Trophoblast cell (in vitro differentiated cells and primary cell): ENCODE measurements at regions not wholly inside any gene's neighbourhood (a gene's known extent, or its start where the extent isn't known, plus 50 kb on each side); places are given as distances from the start of the nearest gene placed in this dataset.
A peak's percentile ranks its signal among the peaks of the same experiment; 100 is the strongest.

Source experiments
- DNase-seq, 2 donors: peaks; one replicate each; pipeline ENCODE4 v3.0.0-alpha.2; 2016
- H2AFZ ChIP-seq: 2 replicates; pipeline ENCODE4 v1.6.1; 2013; ENCODE audit warnings: low read length, moderate library complexity, mild to moderate bottlenecking; ENCODE audit not compliant: insufficient read depth, poor library complexity
- H2AK5ac ChIP-seq: 2 replicates; pipeline ENCODE4 v1.6.1; 2013; ENCODE audit warnings: mild to moderate bottlenecking, low read length
- H2BK120ac ChIP-seq: 2 replicates; pipeline ENCODE4 v1.6.1; 2013; ENCODE audit warnings: low read length, mild to moderate bottlenecking, moderate library complexity; ENCODE audit not compliant: insufficient read depth, poor library complexity
- H2BK12ac ChIP-seq: 2 replicates; pipeline ENCODE4 v1.6.1; 2013; ENCODE audit warnings: mild to moderate bottlenecking, low read length, moderate library complexity
- H2BK5ac ChIP-seq: 2 replicates; pipeline ENCODE4 v1.6.1; 2013; ENCODE audit warnings: low read length, low read depth, moderate library complexity, mild to moderate bottlenecking; ENCODE audit not compliant: poor library complexity
- H3K14ac ChIP-seq: 2 replicates; pipeline ENCODE4 v1.6.1; 2013; ENCODE audit warnings: mild to moderate bottlenecking, low read length
- H3K18ac ChIP-seq: 2 replicates; pipeline ENCODE4 v1.6.1; 2013; ENCODE audit warnings: mild to moderate bottlenecking, low read length
- H3K23ac ChIP-seq: 2 replicates; pipeline ENCODE4 v1.6.1; 2013; ENCODE audit warnings: low read length
- H3K27ac ChIP-seq: 2 replicates; pipeline ENCODE4 v1.5.1; 2013; ENCODE audit warnings: low read depth, mild to moderate bottlenecking, inconsistent platforms, low read length, moderate library complexity
- H3K27me3 ChIP-seq: 2 replicates; pipeline ENCODE4 v1.6.1; 2013; ENCODE audit warnings: inconsistent platforms, mild to moderate bottlenecking, low read length, moderate library complexity; ENCODE audit not compliant: insufficient read depth
- H3K36me3 ChIP-seq, 2 experiments: 1 replicate in 1 of 2; 2 replicates in 1 of 2; pipeline ENCODE4 v1.6.1; 2013; ENCODE audit warnings: low read length in 2 of 2, mild to moderate bottlenecking in 2 of 2, moderate library complexity in 1 of 2; ENCODE audit not compliant: insufficient read depth in 2 of 2, control insufficient read depth in 1 of 2
- H3K4ac ChIP-seq: 2 replicates; pipeline ENCODE4 v1.6.1; 2013; ENCODE audit warnings: low read depth, mild to moderate bottlenecking, low read length, moderate library complexity
- H3K4me1 ChIP-seq, 2 experiments: 1 replicate in 1 of 2; 2 replicates in 1 of 2; pipeline ENCODE4 v1.6.1; 2013; ENCODE audit warnings: low read length in 2 of 2, mild to moderate bottlenecking in 2 of 2, moderate library complexity in 1 of 2; ENCODE audit not compliant: insufficient read depth in 2 of 2, control insufficient read depth in 1 of 2
- H3K4me2 ChIP-seq: 2 replicates; pipeline ENCODE4 v1.6.1; 2013; ENCODE audit warnings: inconsistent platforms, mild to moderate bottlenecking, low read length, moderate library complexity
- H3K4me3 ChIP-seq: 2 replicates; pipeline ENCODE4 v1.5.1; 2013; ENCODE audit warnings: mild to moderate bottlenecking, low read depth, low read length, inconsistent platforms
- H3K79me1 ChIP-seq: one replicate; pipeline ENCODE4 v1.6.1; 2013; ENCODE audit warnings: low read length
- H3K79me2 ChIP-seq: 2 replicates; pipeline ENCODE4 v1.6.1; 2013; ENCODE audit warnings: low read length, mild to moderate bottlenecking; ENCODE audit not compliant: control insufficient read depth, insufficient read depth, poor library complexity
- H3K9ac ChIP-seq: 2 replicates; pipeline ENCODE4 v1.6.1; 2013; ENCODE audit warnings: mild to moderate bottlenecking, low read length
- H3K9me3 ChIP-seq: 2 replicates; pipeline ENCODE4 v1.6.1; 2013; ENCODE audit warnings: low read depth, mild to moderate bottlenecking, control low read depth, inconsistent platforms, low read length; ENCODE audit not compliant: insufficient read depth
- H4K12ac ChIP-seq: 2 replicates; pipeline ENCODE4 v1.6.1; 2013; ENCODE audit warnings: low read depth, mild to moderate bottlenecking, low read length, moderate library complexity
- H4K8ac ChIP-seq: 2 replicates; pipeline ENCODE4 v1.6.1; 2013; ENCODE audit warnings: low read depth, mild to moderate bottlenecking, low read length, moderate library complexity
- H4K91ac ChIP-seq: one replicate; pipeline ENCODE4 v1.6.1; 2013; ENCODE audit warnings: low read depth, mild to moderate bottlenecking, low read length, moderate library complexity
- WGBS: extraction: QIAGEN DNeasy Blood & Tissue Kit; methylation state at CpG from one replicate; pipeline ENCODE4 v1.1.7; 2013; ENCODE audit warnings: missing lambda C conversion rate; ENCODE audit not compliant: insufficient read length, insufficient coverage; ENCODE audit errors: extremely low coverage; 5-methylcytosine and 5-hydroxymethylcytosine counted together

DNA sequence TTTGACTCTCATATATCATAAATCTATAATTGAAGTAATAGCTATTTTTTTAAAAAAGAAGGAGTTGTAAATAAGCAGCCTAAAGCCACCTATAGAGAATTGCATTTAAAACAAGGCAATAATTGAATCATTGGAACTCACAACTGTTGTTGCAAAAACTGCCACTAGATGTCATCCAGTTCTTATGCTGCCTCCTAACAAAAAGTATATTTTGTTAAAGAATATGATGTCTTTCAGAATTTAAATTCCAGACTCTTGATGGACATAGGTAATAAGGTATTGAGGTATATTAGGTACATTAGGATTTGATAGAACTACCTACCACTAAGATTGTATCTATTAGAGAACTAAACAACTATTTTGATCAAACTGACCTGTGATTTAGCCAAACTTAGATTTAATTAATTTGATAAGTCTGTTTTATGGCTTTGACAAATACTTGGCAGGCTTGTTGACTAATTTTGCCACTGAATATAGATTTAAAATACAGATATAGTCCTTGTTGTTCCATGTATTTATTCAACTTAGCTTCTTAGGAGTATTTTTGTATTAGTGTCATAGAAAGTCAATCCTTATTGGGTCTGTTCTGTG, 401.4 kb downstream of the RPL10L start:
- Histone ChIP-seq H3K27ac (no peak overlapping the region), H2AK5ac (no peak overlapping the region), H3K79me2 (no peaks in the 10 kb centered on the region), H3K4ac (no peak overlapping the region), H3K14ac (no peak overlapping the region), H3K4me2 (no peak overlapping the region), H3K18ac (no peak overlapping the region), H2BK12ac (no peak overlapping the region), H3K23ac (no peak overlapping the region), H3K4me3 (no peak overlapping the region), H3K9ac (no peak overlapping the region), H4K8ac (no peak overlapping the region), H3K27me3 (no peaks in the 10 kb centered on the region), H2AFZ (no peak overlapping the region), H3K9me3 (no peaks in the 10 kb centered on the region), H2BK5ac (no peak overlapping the region), H3K79me1 (no peaks in the 10 kb centered on the region), H3K4me1 (no peaks in the 10 kb centered on the region), H4K91ac (no peak overlapping the region), H2BK120ac (no peak overlapping the region), H3K36me3 (no peaks in the 10 kb centered on the region), H4K12ac (no peak overlapping the region)
- peak in 1 of 2 donors; percentile 41 for DNase-seq

GRCh38 chr14:46248001-46248630, 403.5 kb downstream of the RPL10L start:
- Histone ChIP-seq H2AK5ac (no peak overlapping the region), H3K4me1 (no peaks in the 10 kb centered on the region), H3K27ac (no peak overlapping the region), H3K4me3 (no peak overlapping the region), H4K91ac (no peak overlapping the region), H3K79me1 (no peaks in the 10 kb centered on the region), H3K9ac (no peak overlapping the region), H2AFZ (no peak overlapping the region), H2BK5ac (no peak overlapping the region), H4K8ac (no peak overlapping the region), H3K4me2 (no peak overlapping the region), H3K18ac (no peak overlapping the region), H3K9me3 (no peaks in the 10 kb centered on the region), H3K23ac (no peak overlapping the region), H3K4ac (no peak overlapping the region), H3K14ac (no peak overlapping the region), H3K27me3 (no peaks in the 10 kb centered on the region), H2BK12ac (no peak overlapping the region), H3K36me3 (no peaks in the 10 kb centered on the region), H2BK120ac (no peak overlapping the region), H3K79me2 (no peaks in the 10 kb centered on the region), H4K12ac (no peak overlapping the region)
- WGBS = no CpG with 5 or more reads among the region's 1 CpG
- DNase-seq = no peak

DNA sequence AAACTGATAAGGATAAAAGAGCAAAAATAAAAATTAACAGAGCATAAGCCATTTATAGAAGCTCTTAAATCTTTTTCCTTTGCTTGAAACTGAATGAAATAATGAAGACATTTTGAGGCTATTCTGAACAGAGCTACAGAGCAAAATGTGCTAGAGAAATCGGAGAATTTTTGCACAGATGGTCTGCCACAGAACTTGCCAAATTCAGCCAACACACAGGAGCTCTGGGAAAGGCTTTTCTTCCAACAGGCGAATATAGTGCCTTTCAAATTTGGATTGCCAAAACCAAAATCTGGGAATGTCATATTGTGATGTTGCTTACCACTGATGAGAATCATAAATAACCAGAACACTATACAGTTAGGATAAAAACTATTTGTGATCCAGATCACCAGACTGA, 406.3 kb downstream of the RPL10L start:
- Histone ChIP-seq H3K23ac (no peak overlapping the region), H4K12ac (no peak overlapping the region), H3K9ac (no peak overlapping the region), H2AK5ac (no peak overlapping the region), H3K14ac (no peak overlapping the region), H2BK120ac (no peak overlapping the region), H4K8ac (no peak overlapping the region), H3K27me3 (no peaks in the 10 kb centered on the region), H2BK5ac (no peak overlapping the region), H3K36me3 (no peaks in the 10 kb centered on the region), H3K18ac (no peak overlapping the region), H3K4me1 (no peaks in the 10 kb centered on the region), H3K4me2 (no peak overlapping the region), H3K79me1 (no peaks in the 10 kb centered on the region), H4K91ac (no peak overlapping the region), H3K4me3 (no peak overlapping the region), H3K27ac (no peak overlapping the region), H3K4ac (no peak overlapping the region), H3K9me3 (no peaks in the 10 kb centered on the region), H2BK12ac (no peak overlapping the region), H2AFZ (no peak overlapping the region), H3K79me2 (no peaks in the 10 kb centered on the region)
- no peak for DNase-seq
- WGBS = no CpG with 5 or more reads among the region's 2 CpGs

DNA sequence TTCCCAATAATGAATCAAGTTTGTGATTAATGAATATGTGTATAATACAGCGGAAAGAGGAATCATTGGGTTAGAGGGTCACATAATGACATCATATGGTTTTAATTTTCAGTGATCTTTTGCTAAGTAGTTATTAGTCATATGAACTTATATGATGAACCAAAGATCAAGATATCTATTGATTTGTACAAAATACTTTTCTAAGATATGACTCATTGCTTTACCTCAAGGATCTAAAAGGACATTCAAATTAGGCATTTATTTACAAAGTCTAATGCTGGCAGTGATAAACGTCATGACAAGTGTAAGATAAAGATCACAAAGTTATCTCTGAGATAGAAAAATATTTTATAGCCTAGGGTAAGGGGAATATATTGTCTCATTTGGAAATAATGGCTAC, 417.8 kb downstream of the RPL10L start:
- H3K79me1 ChIP-seq = no peaks in the 10 kb centered on the region
- H3K36me3 ChIP-seq = no peaks in the 10 kb centered on the region
- no peak for DNase-seq
- no peak overlapping the region for H2BK120ac ChIP-seq
- no peak overlapping the region for H3K4ac ChIP-seq
- H2BK12ac ChIP-seq = no peak overlapping the region
- H3K27ac ChIP-seq = no peak overlapping the region
- no peak overlapping the region for H4K91ac ChIP-seq
- no peak overlapping the region for H4K8ac ChIP-seq
- H2AK5ac ChIP-seq = no peak overlapping the region
- H3K14ac ChIP-seq = no peak overlapping the region
- no peak overlapping the region for H2BK5ac ChIP-seq
- H2AFZ ChIP-seq = no peak overlapping the region
- no peaks in the 10 kb centered on the region for H3K27me3 ChIP-seq
- H3K4me3 ChIP-seq = no peak overlapping the region
- no peak overlapping the region for H3K4me2 ChIP-seq
- H3K4me1 ChIP-seq = no peaks in the 10 kb centered on the region
- WGBS = no CpG with 5 or more reads among the region's 2 CpGs
- no peak overlapping the region for H3K9ac ChIP-seq
- no peaks in the 10 kb centered on the region for H3K79me2 ChIP-seq
- H4K12ac ChIP-seq = no peak overlapping the region
- H3K9me3 ChIP-seq = no peaks in the 10 kb centered on the region
- no peak overlapping the region for H3K23ac ChIP-seq
- H3K18ac ChIP-seq = no peak overlapping the region
